WTC11 (cell line): ENCODE measurements at regions not wholly inside any gene's neighbourhood (a gene's known extent, or its start where the extent isn't known, plus 50 kb on each side); places are given as distances from the start of the nearest gene placed in this dataset.

Experiments used
- ATAC-seq: fragments of 200-7000 bp; cut with Tn5 transposase; 2 replicates; pipeline ENCODE4 v1.10.0; 2021; ENCODE audit warnings: mild to moderate bottlenecking, moderate library complexity
- CTCF ChIA-PET: fragments of 300-600 bp; sonication (Branson Sonifier 250); formaldehyde crosslinking; loops from one replicate; lab custom pipeline; 2021; ENCODE audit warnings: antibody characterized with exemption; lab: Charles Lee
- POLR2A ChIA-PET: fragments of 350-600 bp; sonication (Branson Sonifier 250); formaldehyde crosslinking; loops from one replicate; lab custom pipeline; 2021; ENCODE audit warnings: antibody characterized with exemption; lab: Charles Lee
- DNase-seq: peaks from one replicate; pipeline ENCODE4 v3.0.0; 2021; ENCODE audit warnings: low spot score
- H3K27ac Mint-ChIP-seq: 2 replicates; pipeline ENCODE4 v1.8.0; 2021; ENCODE audit warnings: mixed read lengths
- H3K27me3 Mint-ChIP-seq: 2 replicates; pipeline ENCODE4 v1.8.0; 2021; ENCODE audit warnings: low read depth, mild to moderate bottlenecking, moderate library complexity, mixed read lengths
- H3K36me3 Mint-ChIP-seq: 2 replicates; pipeline ENCODE4 v1.8.0; 2021; ENCODE audit warnings: mixed read lengths
- H3K4me1 Mint-ChIP-seq: 2 replicates; pipeline ENCODE4 v1.8.0; 2022; ENCODE audit warnings: mixed read lengths
- H3K4me3 Mint-ChIP-seq: 2 replicates; pipeline ENCODE4 v1.8.0; 2021; ENCODE audit warnings: mild to moderate bottlenecking, moderate library complexity, mixed read lengths
- H3K9me3 Mint-ChIP-seq: 2 replicates; pipeline ENCODE4 v1.8.0; 2021; ENCODE audit warnings: mixed read lengths
- AFF4 ChIP-seq: sonication (generic); formaldehyde crosslinking; IDR thresholded peaks from 2 replicates; pipeline ENCODE4 v1.8.1; 2023; ENCODE audit warnings: mild to moderate bottlenecking, missing genetic modification reagents, borderline replicate concordance
- CDX4 ChIP-seq: fragments of 250-450 bp; sonication (Bioruptor Pico); IDR thresholded peaks from 2 replicates; pipeline ENCODE4 v1.9.0; 2021; ENCODE audit warnings: moderate library complexity, mild to moderate bottlenecking, inconsistent platforms, borderline replicate concordance
- CREM ChIP-seq: sonication (generic); formaldehyde crosslinking; IDR thresholded peaks from 2 replicates; pipeline ENCODE4 v1.8.1; 2022; ENCODE audit warnings: mild to moderate bottlenecking, missing genetic modification reagents, moderate library complexity
- ESRRA ChIP-seq: sonication (generic); formaldehyde crosslinking; IDR thresholded peaks from 2 replicates; pipeline ENCODE4 v1.8.1; 2022; ENCODE audit warnings: mild to moderate bottlenecking, missing genetic modification reagents, borderline replicate concordance
- FOXK1 ChIP-seq: sonication (generic); formaldehyde crosslinking; IDR thresholded peaks from 2 replicates; pipeline ENCODE4 v1.8.0; 2022; ENCODE audit warnings: mild to moderate bottlenecking, moderate library complexity, missing genetic modification reagents
- GTF2I ChIP-seq: fragments of 250-450 bp; sonication (Bioruptor Pico); conservative IDR thresholded peaks from 2 replicates; pipeline ENCODE4 v1.4.0; 2021; ENCODE audit warnings: mild to moderate bottlenecking
- HMGA2 ChIP-seq: fragments of 250-450 bp; sonication (Bioruptor Pico); IDR thresholded peaks from 2 replicates; pipeline ENCODE4 v1.4.0; 2021; ENCODE audit warnings: mild to moderate bottlenecking, moderate library complexity
- MYBL2 ChIP-seq: sonication (generic); formaldehyde crosslinking; IDR thresholded peaks from 2 replicates; pipeline ENCODE4 v1.8.1; 2023; ENCODE audit warnings: mild to moderate bottlenecking, moderate library complexity, missing genetic modification reagents
- NFYB ChIP-seq: sonication (generic); formaldehyde crosslinking; conservative IDR thresholded peaks from 2 replicates; pipeline ENCODE4 v1.8.0; 2022; ENCODE audit warnings: low read depth, missing genetic modification reagents
- OVOL2 ChIP-seq: fragments of 250-450 bp; sonication (Bioruptor Pico); IDR thresholded peaks from 2 replicates; pipeline ENCODE4 v1.9.0; 2021; ENCODE audit warnings: mild to moderate bottlenecking, borderline replicate concordance
- PRDM15 ChIP-seq: sonication (generic); formaldehyde crosslinking; IDR thresholded peaks from 2 replicates; pipeline ENCODE4 v1.8.0; 2022; ENCODE audit warnings: missing genetic modification reagents
- TEAD1 ChIP-seq: sonication (generic); formaldehyde crosslinking; IDR thresholded peaks from 2 replicates; pipeline ENCODE4 v1.8.0; 2022; ENCODE audit warnings: mild to moderate bottlenecking, missing genetic modification reagents
- TEAD4 ChIP-seq: sonication (generic); formaldehyde crosslinking; IDR thresholded peaks from 2 replicates; pipeline ENCODE4 v1.8.0; 2022; ENCODE audit warnings: mild to moderate bottlenecking, missing genetic modification reagents
- ZNF232 ChIP-seq: sonication (generic); formaldehyde crosslinking; IDR thresholded peaks from 2 replicates; pipeline ENCODE4 v1.8.0; 2022; ENCODE audit warnings: mild to moderate bottlenecking, missing genetic modification reagents
- ZNF396 ChIP-seq: fragments of 250-450 bp; sonication (Bioruptor Pico); IDR thresholded peaks from 2 replicates; pipeline ENCODE4 v1.8.0; 2021; ENCODE audit warnings: mild to moderate bottlenecking, moderate library complexity, borderline replicate concordance
- TF ChIP-seq, protein P1 (sequence below): sonication (generic); formaldehyde crosslinking; IDR thresholded peaks from 2 replicates; pipeline ENCODE4 v1.8.1; 2022; ENCODE audit warnings: mild to moderate bottlenecking, moderate library complexity, missing genetic modification reagents
- TF ChIP-seq, protein P2 (sequence below): sonication (generic); formaldehyde crosslinking; IDR thresholded peaks from 2 replicates; pipeline ENCODE4 v1.8.0; 2023; ENCODE audit warnings: missing genetic modification reagents, mild to moderate bottlenecking, borderline replicate concordance
- TF ChIP-seq, protein P3 (sequence below): sonication (generic); formaldehyde crosslinking; IDR thresholded peaks from 2 replicates; pipeline ENCODE4 v1.8.1; 2023; ENCODE audit warnings: mild to moderate bottlenecking, missing genetic modification reagents, moderate library complexity

GRCh38 chr21:30072496-30072895 lies 94.1 kb downstream of the CLDN17 start:
- Mint-ChIP-seq H3K4me3 (no peak overlapping the region), H3K27me3 (no peaks in the 10 kb centered on the region), H3K36me3 (peaks cover 29% of the 10 kb centered on the region), H3K27ac (peak overlapping the region; percentile 12; the same call in 1 of the 2 replicates), H3K4me1 (peaks cover 26% of the 10 kb centered on the region), H3K9me3 (peaks cover 28% of the 10 kb centered on the region)
- ChIA-PET CTCF (interaction anchor here (1.2 to 1.8 kb wide), 2 partner anchors 11 to 28 kb away, joined by 5 to 11 read pairs; no protein-coding TSS in a partner anchor), POLR2A (no interaction called here)
- peak; percentile 59 for DNase-seq
- TF ChIP-seq, protein P1, sequence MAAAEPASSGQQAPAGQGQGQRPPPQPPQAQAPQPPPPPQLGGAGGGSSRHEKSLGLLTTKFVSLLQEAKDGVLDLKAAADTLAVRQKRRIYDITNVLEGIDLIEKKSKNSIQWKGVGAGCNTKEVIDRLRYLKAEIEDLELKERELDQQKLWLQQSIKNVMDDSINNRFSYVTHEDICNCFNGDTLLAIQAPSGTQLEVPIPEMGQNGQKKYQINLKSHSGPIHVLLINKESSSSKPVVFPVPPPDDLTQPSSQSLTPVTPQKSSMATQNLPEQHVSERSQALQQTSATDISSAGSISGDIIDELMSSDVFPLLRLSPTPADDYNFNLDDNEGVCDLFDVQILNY (CRISPR knock-in tag): no peak
- no peak for TF ChIP-seq ZNF396 (CRISPR knock-in tag)
- peak; percentile 100 for ATAC-seq

DNA sequence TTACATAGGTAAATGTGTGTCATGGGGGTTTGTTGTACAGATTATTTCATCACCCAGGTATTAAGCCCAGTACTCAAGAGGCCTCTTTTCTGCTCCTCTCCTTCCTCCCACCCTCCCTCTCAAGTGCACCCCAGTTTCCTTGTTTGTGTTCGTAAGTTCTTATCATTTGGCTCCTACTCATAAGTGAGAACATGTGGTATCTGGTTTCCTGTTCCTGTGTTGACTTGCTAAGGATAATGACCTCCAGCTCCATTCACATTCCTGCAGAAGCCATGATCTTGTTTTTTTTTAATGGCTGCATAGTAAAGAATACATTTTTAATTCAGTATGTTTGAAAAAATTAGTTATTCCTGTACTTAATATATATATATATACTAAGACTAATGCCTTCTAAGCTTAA lies 107.7 kb downstream of the CLDN17 start:
- no peak for ATAC-seq
- Mint-ChIP-seq H3K4me3 (no peak overlapping the region), H3K9me3 (peaks cover 13% of the 10 kb centered on the region), H3K27me3 (no peaks in the 10 kb centered on the region), H3K36me3 (no peaks in the 10 kb centered on the region), H3K27ac (no peak overlapping the region), H3K4me1 (no peaks in the 10 kb centered on the region)
- CTCF ChIA-PET: no interaction called here
- TF ChIP-seq, protein P2, sequence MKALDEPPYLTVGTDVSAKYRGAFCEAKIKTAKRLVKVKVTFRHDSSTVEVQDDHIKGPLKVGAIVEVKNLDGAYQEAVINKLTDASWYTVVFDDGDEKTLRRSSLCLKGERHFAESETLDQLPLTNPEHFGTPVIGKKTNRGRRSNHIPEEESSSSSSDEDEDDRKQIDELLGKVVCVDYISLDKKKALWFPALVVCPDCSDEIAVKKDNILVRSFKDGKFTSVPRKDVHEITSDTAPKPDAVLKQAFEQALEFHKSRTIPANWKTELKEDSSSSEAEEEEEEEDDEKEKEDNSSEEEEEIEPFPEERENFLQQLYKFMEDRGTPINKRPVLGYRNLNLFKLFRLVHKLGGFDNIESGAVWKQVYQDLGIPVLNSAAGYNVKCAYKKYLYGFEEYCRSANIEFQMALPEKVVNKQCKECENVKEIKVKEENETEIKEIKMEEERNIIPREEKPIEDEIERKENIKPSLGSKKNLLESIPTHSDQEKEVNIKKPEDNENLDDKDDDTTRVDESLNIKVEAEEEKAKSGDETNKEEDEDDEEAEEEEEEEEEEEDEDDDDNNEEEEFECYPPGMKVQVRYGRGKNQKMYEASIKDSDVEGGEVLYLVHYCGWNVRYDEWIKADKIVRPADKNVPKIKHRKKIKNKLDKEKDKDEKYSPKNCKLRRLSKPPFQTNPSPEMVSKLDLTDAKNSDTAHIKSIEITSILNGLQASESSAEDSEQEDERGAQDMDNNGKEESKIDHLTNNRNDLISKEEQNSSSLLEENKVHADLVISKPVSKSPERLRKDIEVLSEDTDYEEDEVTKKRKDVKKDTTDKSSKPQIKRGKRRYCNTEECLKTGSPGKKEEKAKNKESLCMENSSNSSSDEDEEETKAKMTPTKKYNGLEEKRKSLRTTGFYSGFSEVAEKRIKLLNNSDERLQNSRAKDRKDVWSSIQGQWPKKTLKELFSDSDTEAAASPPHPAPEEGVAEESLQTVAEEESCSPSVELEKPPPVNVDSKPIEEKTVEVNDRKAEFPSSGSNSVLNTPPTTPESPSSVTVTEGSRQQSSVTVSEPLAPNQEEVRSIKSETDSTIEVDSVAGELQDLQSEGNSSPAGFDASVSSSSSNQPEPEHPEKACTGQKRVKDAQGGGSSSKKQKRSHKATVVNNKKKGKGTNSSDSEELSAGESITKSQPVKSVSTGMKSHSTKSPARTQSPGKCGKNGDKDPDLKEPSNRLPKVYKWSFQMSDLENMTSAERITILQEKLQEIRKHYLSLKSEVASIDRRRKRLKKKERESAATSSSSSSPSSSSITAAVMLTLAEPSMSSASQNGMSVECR (CRISPR knock-in tag): no peak
- no peak for TF ChIP-seq CDX4 (CRISPR knock-in tag)
- TF ChIP-seq TEAD4 (CRISPR knock-in tag): no peak
- TF ChIP-seq FOXK1 (CRISPR knock-in tag): no peak
- TF ChIP-seq ZNF232 (CRISPR knock-in tag): no peak
- TF ChIP-seq HMGA2: no peak
- TF ChIP-seq TEAD1 (CRISPR knock-in tag): no peak
- no peak for DNase-seq
- POLR2A ChIA-PET: interaction anchor here (0.7 kb wide), 2 partner anchors 30 to 1346 kb away, joined by 3 read pairs; no protein-coding TSS in a partner anchor

GRCh38 chr21:30057108-30057507 lies 109.5 kb downstream of the CLDN17 start:
- CTCF ChIA-PET: interaction anchor here (0.8 kb wide), 1 partner anchor 12 kb away, joined by 3 read pairs; no protein-coding TSS in a partner anchor
- Mint-ChIP-seq H3K9me3 (peaks cover 16% of the 10 kb centered on the region), H3K4me3 (no peak overlapping the region), H3K4me1 (no peaks in the 10 kb centered on the region), H3K36me3 (no peaks in the 10 kb centered on the region), H3K27ac (no peak overlapping the region), H3K27me3 (no peaks in the 10 kb centered on the region)
- ATAC-seq: no peak
- DNase-seq: no peak
- POLR2A ChIA-PET: no interaction called here
- TF ChIP-seq CREM (CRISPR knock-in tag) (no peak), GTF2I (CRISPR knock-in tag) (no peak), ESRRA (CRISPR knock-in tag) (no peak), NFYB (CRISPR knock-in tag) (no peak), MYBL2 (CRISPR knock-in tag) (no peak), PRDM15 (no peak), AFF4 (no peak), OVOL2 (CRISPR knock-in tag) (no peak)
- TF ChIP-seq, protein P3, sequence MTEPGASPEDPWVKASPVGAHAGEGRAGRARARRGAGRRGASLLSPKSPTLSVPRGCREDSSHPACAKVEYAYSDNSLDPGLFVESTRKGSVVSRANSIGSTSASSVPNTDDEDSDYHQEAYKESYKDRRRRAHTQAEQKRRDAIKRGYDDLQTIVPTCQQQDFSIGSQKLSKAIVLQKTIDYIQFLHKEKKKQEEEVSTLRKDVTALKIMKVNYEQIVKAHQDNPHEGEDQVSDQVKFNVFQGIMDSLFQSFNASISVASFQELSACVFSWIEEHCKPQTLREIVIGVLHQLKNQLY: no peak
